A673 (cell line): ENCODE measurements at regions not wholly inside any gene's neighbourhood (a gene's known extent, or its start where the extent isn't known, plus 50 kb on each side); places are given as distances from the start of the nearest gene placed in this dataset.

ENCODE experiments used
- BruUV-seq: library from RNA; stranded (reverse); fragments of 400-500 nt; replicated peaks from 2 replicates; lab custom pipeline; 2021; lab: Mats Ljungman, UMichigan
- CTCF ChIA-PET: fragments of 300-600 bp; sonication (Branson Sonifier 250); formaldehyde crosslinking; loops from one replicate; lab custom pipeline; 2022; ENCODE audit warnings: antibody characterized with exemption; lab: Charles Lee
- POLR2A ChIA-PET: fragments of 300-600 bp; sonication (Branson Sonifier 250); formaldehyde crosslinking; loops from one replicate; lab custom pipeline; 2022; ENCODE audit warnings: antibody characterized with exemption; ENCODE audit not compliant: low non-redundant PET; lab: Charles Lee
- DNase-seq: peaks from one replicate; pipeline ENCODE4 v3.0.0-alpha.2; 2015; ENCODE audit warnings: low spot score
- H3K27ac ChIP-seq: fragments of 200-600 bp; sonication (generic); 2 replicates; pipeline ENCODE4 v1.5.1; 2016; ENCODE audit warnings: mixed run types, low read depth, mild to moderate bottlenecking, mixed read lengths, antibody characterized with exemption, low read length; ENCODE audit not compliant: poor library complexity, severe bottlenecking
- H3K27me3 ChIP-seq: fragments of 200-600 bp; sonication (generic); replicated peaks from 2 replicates; pipeline ENCODE4 v1.6.1; 2017; ENCODE audit warnings: mixed run types, low read depth, mild to moderate bottlenecking, mixed read lengths, antibody characterized with exemption, low read length; ENCODE audit not compliant: insufficient read depth, poor library complexity
- H3K36me3 ChIP-seq: fragments of 200-600 bp; sonication (generic); 2 replicates; pipeline ENCODE4 v1.6.1; 2016; ENCODE audit warnings: mixed run types, mild to moderate bottlenecking, mixed read lengths, antibody characterized with exemption, low read length; ENCODE audit not compliant: insufficient read depth, poor library complexity, severe bottlenecking
- H3K4me1 ChIP-seq: fragments of 200-600 bp; sonication (generic); 2 replicates; pipeline ENCODE4 v1.6.1; 2017; ENCODE audit warnings: mixed run types, mild to moderate bottlenecking, mixed read lengths, antibody characterized with exemption, low read length; ENCODE audit not compliant: insufficient read depth, poor library complexity, severe bottlenecking
- H3K4me3 ChIP-seq: fragments of 200-600 bp; sonication (generic); 2 replicates; pipeline ENCODE4 v1.5.1; 2016; ENCODE audit warnings: low read depth, mixed run types, mild to moderate bottlenecking, mixed read lengths, low read length; ENCODE audit not compliant: poor library complexity, severe bottlenecking
- H3K9me3 ChIP-seq: fragments of 200-600 bp; sonication (generic); 2 replicates; pipeline ENCODE4 v1.6.1; 2016; ENCODE audit warnings: mixed run types, low read depth, mild to moderate bottlenecking, mixed read lengths, antibody characterized with exemption, low read length; ENCODE audit not compliant: poor library complexity, severe bottlenecking
- EZH2 ChIP-seq: fragments of 200-600 bp; sonication (generic); IDR thresholded peaks from 2 replicates; pipeline ENCODE4 v1.6.1; 2017; ENCODE audit warnings: borderline replicate concordance, low read depth, mild to moderate bottlenecking, mixed read lengths, antibody characterized with exemption, low read length; ENCODE audit not compliant: poor library complexity, severe bottlenecking
- intact Hi-C: fragments of 100-400 bp; cut with micrococcal nuclease; formaldehyde crosslinking; loops from one replicate; pipeline ENCODE4 v1.10.0; 2022; ENCODE audit not compliant: unreplicated experiment
- TF ChIP-seq, protein P1 (sequence below): fragments of 300-800, 200-600 bp; sonication (generic); conservative IDR thresholded peaks from 2 replicates; pipeline ENCODE4 v1.5.1; 2017; ENCODE audit warnings: low read depth, mild to moderate bottlenecking, antibody characterized with exemption, low read length, moderate library complexity, mixed read lengths

DNA sequence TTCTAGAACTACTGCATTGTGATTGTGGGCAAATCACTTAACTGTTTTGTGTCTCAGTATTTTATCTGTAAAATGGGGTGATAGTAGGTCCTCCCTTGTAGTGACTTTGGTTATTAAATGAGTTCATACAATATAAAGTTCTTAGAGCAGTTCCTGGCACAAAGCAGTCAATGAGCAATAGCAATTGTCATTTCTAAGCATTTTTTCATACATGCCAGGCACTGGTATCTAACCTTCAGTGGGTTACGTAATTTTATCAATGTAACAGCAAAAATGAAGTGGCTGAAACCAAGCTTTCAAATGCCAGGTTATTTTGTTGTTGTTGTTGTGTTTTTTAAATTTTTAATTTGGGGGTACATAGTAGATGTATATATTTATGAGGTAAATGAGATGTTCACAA, 401.9 kb downstream of the MEIS1 start:
- Histone ChIP-seq H3K36me3 (no peaks in the 10 kb centered on the region), H3K27ac (no peak overlapping the region), H3K4me1 (no peaks in the 10 kb centered on the region), H3K27me3 (no peaks in the 10 kb centered on the region), H3K9me3 (no peaks in the 10 kb centered on the region), H3K4me3 (no peak overlapping the region)
- ChIA-PET POLR2A (no interaction called here), CTCF (no interaction called here)
- TF ChIP-seq, protein P1, sequence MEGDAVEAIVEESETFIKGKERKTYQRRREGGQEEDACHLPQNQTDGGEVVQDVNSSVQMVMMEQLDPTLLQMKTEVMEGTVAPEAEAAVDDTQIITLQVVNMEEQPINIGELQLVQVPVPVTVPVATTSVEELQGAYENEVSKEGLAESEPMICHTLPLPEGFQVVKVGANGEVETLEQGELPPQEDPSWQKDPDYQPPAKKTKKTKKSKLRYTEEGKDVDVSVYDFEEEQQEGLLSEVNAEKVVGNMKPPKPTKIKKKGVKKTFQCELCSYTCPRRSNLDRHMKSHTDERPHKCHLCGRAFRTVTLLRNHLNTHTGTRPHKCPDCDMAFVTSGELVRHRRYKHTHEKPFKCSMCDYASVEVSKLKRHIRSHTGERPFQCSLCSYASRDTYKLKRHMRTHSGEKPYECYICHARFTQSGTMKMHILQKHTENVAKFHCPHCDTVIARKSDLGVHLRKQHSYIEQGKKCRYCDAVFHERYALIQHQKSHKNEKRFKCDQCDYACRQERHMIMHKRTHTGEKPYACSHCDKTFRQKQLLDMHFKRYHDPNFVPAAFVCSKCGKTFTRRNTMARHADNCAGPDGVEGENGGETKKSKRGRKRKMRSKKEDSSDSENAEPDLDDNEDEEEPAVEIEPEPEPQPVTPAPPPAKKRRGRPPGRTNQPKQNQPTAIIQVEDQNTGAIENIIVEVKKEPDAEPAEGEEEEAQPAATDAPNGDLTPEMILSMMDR: no peak
- no peak for TF ChIP-seq EZH2
- no peak for DNase-seq
- intact Hi-C loops: no loop called here
- no TSS peak for BruUV-seq

DNA sequence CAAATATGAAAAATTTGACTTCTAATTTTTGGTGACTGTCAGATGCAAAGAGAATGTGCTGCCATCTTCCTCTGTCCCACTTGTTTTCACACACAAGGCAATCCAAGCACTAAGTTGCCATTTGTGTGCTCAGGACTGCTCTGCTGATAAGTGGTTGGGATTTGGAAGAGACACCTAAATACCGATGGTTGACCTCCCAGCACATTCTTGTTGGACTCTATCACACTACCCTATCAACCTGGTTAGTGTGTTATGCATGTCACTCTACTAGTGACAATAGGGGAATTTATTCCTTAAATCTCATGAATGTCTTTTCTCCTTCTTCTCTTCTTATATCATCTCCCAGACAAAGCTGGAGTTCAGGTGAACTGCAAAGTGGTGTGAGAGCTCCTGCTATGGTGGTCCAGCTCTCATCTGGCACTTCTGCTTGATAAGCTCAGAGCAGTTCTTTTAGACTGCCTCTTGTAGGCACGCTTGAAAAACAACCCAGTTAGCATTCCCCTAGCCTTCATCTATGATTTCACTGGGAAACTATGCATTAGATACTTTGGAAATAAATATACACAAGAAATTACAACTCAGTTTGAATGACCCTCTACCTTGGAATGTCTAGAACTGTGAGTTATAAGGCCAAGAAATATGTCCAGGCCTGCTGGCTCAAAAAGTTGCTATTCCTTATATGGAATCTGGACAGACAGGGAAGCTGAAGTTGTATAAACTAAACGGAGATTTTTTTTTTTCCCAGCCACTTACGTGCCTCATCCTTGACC, 404.8 kb downstream of the MEIS1 start:
- Histone ChIP-seq H3K4me3 (no peak overlapping the region), H3K36me3 (no peaks in the 10 kb centered on the region), H3K4me1 (no peaks in the 10 kb centered on the region), H3K9me3 (no peaks in the 10 kb centered on the region), H3K27ac (no peak overlapping the region), H3K27me3 (no peaks in the 10 kb centered on the region)
- TF ChIP-seq, protein P1: no peak
- no peak for TF ChIP-seq EZH2
- no peak for DNase-seq
- ChIA-PET CTCF (no interaction called here), POLR2A (no interaction called here)
- BruUV-seq: no TSS peak
- intact Hi-C loops: no loop called here

DNA sequence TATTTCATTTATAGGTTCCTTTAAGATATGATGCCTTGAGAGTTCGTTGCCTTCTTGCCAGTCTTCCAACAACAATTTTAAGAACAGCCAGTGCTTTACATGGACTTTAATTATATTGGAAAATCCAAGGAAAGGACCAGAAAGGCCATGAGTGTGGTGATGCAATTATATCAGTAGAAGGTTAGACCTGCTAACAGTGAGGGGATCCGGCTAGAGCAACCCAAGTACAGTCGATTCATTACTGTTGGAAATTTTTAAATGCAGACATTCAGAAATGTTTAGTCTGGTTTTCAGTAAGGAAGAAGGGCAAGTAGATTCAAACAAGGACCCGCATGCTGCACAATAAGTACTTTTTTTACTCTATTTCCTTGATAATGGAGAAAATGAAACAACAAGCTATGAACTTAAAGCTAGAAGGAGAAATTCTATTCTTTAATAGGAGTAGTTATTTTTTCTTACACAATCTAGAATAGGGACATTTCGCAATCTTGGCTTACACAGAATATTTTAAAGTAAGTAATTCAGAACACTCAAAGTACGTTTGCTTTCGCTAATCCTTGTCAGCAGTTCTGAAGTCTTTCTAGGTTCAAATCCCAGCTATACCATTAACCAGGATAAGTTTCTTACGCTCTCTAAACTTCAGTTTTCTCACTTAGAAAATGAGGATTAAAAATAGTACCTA, 405.5 kb downstream of the MEIS1 start:
- TF ChIP-seq, protein P1: no peak
- no peak for TF ChIP-seq EZH2
- no TSS peak for BruUV-seq
- ChIA-PET POLR2A (no interaction called here), CTCF (interaction anchor here (1.2 kb wide), 1 partner anchor 1923 kb away, joined by 4 read pairs; no protein-coding TSS in a partner anchor)
- DNase-seq: peak; percentile 30
- H3K9me3 ChIP-seq: no peaks in the 10 kb centered on the region
- no peak overlapping the region for H3K27ac ChIP-seq
- no peak overlapping the region for H3K4me3 ChIP-seq
- intact Hi-C loops: no loop called here
- peaks cover 6% of the 10 kb centered on the region for H3K4me1 ChIP-seq
- H3K27me3 ChIP-seq: no peaks in the 10 kb centered on the region
- H3K36me3 ChIP-seq: no peaks in the 10 kb centered on the region
